GM12872 (cell line): ENCODE measurements at regions not wholly inside any gene's neighbourhood (a gene's known extent, or its start where the extent isn't known, plus 50 kb on each side); places are given as distances from the start of the nearest gene placed in this dataset.

Experiments
- TF ChIP-seq, protein P1 (sequence below): IDR thresholded peaks from 3 replicates; pipeline ENCODE4 v1.5.1; 2011; ENCODE audit warnings: low read depth, mild to moderate bottlenecking, low read length, moderate library complexity; ENCODE audit not compliant: insufficient read depth

DNA sequence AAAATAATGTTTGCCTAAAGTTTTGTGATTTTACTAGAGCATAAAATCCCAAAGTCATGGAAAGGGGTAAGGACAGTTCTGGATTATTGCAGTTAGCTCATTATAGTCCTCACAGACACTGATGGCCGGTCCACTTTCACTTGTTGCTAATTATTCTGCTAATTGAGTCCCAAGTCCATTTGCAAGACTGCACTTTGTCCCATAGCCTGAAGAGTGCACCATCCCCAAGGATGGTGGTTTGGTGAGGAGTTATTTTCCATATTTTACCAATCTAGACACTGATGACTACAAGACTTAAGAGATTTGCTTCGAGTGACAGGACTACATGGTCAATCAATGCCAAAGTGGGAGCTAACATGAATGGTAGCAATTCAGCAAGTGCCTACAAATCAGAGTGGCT lies 181.8 kb upstream of the CACNA2D1 start:
- TF ChIP-seq, protein P1, sequence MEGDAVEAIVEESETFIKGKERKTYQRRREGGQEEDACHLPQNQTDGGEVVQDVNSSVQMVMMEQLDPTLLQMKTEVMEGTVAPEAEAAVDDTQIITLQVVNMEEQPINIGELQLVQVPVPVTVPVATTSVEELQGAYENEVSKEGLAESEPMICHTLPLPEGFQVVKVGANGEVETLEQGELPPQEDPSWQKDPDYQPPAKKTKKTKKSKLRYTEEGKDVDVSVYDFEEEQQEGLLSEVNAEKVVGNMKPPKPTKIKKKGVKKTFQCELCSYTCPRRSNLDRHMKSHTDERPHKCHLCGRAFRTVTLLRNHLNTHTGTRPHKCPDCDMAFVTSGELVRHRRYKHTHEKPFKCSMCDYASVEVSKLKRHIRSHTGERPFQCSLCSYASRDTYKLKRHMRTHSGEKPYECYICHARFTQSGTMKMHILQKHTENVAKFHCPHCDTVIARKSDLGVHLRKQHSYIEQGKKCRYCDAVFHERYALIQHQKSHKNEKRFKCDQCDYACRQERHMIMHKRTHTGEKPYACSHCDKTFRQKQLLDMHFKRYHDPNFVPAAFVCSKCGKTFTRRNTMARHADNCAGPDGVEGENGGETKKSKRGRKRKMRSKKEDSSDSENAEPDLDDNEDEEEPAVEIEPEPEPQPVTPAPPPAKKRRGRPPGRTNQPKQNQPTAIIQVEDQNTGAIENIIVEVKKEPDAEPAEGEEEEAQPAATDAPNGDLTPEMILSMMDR = no peak

DNA sequence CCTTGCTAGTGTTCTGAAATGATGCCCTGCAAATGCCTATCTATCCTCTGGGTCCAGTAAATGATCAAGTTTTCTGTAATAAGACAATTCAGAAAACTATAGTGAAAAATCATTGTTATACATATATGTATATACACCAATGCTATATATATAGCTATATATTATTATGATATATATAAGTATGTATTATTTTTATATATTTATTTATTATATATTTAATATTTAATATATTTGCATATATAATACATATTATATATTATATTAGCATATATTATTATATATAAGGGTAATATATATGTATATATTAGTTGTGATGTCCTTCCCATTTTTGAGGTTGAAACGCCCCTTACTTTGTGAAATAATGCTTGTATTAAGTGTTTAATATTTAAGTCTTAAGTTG lies 181.4 kb upstream of the CACNA2D1 start:
- TF ChIP-seq, protein P1 = no peak

DNA sequence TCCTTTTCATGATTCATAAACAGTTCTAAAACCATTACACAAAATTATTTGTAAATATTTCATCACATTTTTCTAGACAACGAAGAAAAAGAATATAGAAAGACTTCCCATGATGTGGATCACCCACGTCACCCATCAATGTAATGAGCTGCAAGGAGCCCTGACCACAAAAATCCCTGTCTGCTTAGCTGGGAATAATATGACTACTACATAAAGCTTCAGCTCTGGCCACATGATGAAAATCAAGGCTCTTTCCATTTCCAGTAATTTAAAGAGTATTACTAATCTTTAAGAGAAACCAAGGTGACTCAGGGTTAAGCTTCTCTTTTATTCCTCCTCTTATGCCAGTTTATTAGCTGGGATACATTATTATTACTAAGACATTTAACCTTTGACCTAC lies 180.8 kb upstream of the CACNA2D1 start:
- TF ChIP-seq, protein P1 = no peak

DNA sequence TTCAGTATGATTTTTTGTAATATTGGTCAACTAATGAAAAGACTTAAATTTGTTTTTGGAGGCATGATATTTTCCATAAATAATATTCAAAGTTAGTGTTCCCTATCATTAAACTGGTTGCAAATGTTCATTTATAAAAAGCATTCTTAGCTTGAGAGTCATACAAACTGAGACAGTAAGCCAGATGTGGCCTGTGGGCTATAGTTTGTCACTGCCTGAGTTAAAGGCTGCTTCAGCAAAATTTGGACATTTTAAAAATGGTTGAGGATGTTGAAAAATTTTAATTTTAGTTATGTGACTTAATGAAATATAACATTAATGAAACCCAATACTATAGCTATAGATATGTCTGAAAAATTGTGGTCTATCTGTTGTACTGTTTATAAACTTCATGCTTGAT lies 180.2 kb upstream of the CACNA2D1 start:
- TF ChIP-seq, protein P1 = no peak

DNA sequence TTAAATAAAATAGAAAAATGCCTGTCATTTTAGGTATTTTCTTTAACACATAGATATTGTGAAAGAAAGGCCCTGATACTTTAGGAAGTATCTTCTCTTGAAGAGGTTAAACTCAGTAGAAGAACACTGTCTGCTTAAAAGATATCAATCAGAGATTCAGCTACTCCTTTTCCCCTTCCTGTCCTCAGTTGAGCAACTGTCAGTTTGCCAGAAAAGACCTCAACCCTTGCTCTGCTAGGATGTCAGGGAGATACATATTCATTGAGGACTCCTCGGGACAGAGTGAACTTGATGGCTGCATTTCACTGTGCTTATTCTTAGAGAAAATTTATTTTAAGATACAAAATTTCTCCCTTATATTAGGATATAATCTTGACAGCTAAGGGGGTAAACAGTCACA lies 173.6 kb upstream of the CACNA2D1 start:
- TF ChIP-seq, protein P1 = no peak

DNA sequence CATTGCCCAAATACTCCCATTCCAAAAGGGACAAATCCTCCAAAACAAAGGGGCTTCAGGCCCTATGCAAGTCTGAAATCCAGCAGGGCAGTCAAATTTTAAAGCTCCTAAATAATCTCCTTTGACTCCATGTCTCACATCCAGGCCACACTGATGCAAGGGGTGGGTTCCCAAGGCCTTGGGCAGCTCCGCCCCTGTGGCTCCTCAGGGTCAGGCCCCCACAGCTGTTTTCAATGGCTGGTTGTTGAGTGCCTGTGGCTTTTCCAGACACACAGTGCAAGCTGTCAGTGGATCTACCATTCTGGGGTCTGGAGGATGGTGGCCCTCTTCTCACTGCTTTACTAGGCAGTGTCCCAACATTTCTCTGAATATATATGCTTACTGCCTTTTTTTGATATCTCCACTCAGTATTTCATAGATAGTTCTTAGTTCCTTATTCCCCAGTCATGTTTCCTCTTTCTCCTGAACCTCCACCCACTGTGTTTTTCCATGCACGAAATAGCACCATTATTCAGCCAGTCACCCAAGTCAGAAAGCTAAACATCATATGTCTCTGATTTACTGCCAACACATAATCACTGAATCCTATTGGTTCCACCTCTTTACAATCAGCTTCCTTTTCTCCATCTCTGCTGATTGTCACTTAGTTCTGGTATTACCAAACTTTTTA lies 172.6 kb upstream of the CACNA2D1 start:
- TF ChIP-seq, protein P1 = no peak

DNA sequence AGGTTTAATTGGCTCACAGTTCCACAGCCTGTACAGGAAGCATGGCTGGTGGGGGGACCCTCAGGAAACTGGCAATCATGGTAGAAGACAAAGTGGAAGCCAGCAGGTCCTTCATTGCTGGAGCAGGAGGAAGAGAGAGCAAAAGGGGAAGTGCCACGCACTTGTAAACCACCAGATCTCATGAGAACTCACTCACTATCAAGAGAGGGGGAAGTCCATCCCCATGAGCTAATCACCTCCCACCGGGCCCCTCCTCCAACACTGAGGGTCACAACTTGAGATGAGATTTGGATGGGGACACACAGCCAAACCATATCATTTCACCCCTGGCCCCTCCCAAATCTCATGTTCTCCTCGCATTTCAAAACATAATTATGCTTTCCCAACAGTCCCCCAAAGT lies 171.9 kb upstream of the CACNA2D1 start:
- TF ChIP-seq, protein P1 = no peak
